Keratinocyte (primary cell): ENCODE measurements at regions not wholly inside any gene's neighbourhood (a gene's known extent, or its start where the extent isn't known, plus 50 kb on each side); places are given as distances from the start of the nearest gene placed in this dataset.

Experiments used
- EZH2 ChIP-seq: IDR thresholded peaks from one replicate; pipeline ENCODE4 v1.6.1; 2012; ENCODE audit warnings: inconsistent platforms, mild to moderate bottlenecking, low read length, moderate library complexity
- TF ChIP-seq, protein P1 (sequence below), 3 experiments: IDR thresholded peaks in 1 of 3; conservative IDR thresholded peaks in 1 of 3; optimal IDR thresholded peaks in 1 of 3; 2 replicates in 2 of 3; 3 replicates in 1 of 3; pipeline versions ENCODE3 to v1.5.1; 2011; ENCODE audit warnings: low read length in 3 of 3, mild to moderate bottlenecking in 3 of 3, moderate library complexity in 2 of 3, control low read depth in 1 of 3, inconsistent platforms in 1 of 3; ENCODE audit not compliant: insufficient read depth in 2 of 3; ENCODE audit errors: extremely low read depth in 1 of 3

- TF ChIP-seq EZH2: no peak
- TF ChIP-seq, protein P1, sequence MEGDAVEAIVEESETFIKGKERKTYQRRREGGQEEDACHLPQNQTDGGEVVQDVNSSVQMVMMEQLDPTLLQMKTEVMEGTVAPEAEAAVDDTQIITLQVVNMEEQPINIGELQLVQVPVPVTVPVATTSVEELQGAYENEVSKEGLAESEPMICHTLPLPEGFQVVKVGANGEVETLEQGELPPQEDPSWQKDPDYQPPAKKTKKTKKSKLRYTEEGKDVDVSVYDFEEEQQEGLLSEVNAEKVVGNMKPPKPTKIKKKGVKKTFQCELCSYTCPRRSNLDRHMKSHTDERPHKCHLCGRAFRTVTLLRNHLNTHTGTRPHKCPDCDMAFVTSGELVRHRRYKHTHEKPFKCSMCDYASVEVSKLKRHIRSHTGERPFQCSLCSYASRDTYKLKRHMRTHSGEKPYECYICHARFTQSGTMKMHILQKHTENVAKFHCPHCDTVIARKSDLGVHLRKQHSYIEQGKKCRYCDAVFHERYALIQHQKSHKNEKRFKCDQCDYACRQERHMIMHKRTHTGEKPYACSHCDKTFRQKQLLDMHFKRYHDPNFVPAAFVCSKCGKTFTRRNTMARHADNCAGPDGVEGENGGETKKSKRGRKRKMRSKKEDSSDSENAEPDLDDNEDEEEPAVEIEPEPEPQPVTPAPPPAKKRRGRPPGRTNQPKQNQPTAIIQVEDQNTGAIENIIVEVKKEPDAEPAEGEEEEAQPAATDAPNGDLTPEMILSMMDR (optimal IDR thresholded peaks at IDR 0.05 in 1 of 3, IDR thresholded peaks at IDR 0.05 in 1 of 3, conservative IDR thresholded peaks at IDR 0.05 in 1 of 3; ENCODE audit: extremely low read depth in 1 of 3, insufficient read depth in 2 of 3, low read length in 3 of 3): no peak
Observed at GRCh38 chr2:153575171-153575853, 96.8 kb upstream of the RPRM start.
